ENCODE measurements at regions not wholly inside any gene's neighbourhood (a gene's known extent, or its start where the extent isn't known, plus 50 kb on each side); places are given as distances from the start of the nearest gene placed in this dataset.

- TF ChIP-seq CTCF (conservative IDR thresholded peaks at IDR 0.05; ENCODE audit: low read depth, low read length) (no peak), EZH2 (IDR thresholded peaks at IDR 0.05; ENCODE audit: low read length, unreplicated experiment) (no peak), EZH2phosphoT487 (IDR thresholded peaks at IDR 0.05; ENCODE audit: borderline replicate concordance, low read length) (no peak)
These were observed 81.7 kb upstream of the PAX1 start for GRCh38 chr20:21623781-21624094.
